ENCODE measurements at regions not wholly inside any gene's neighbourhood (a gene's known extent, or its start where the extent isn't known, plus 50 kb on each side); places are given as distances from the start of the nearest gene placed in this dataset.

- no peak for TF ChIP-seq ZNF274 (IDR thresholded peaks at IDR 0.05; ENCODE audit: low read depth, low read length)
- no peak for TF ChIP-seq YY1 (IDR thresholded peaks at IDR 0.05; ENCODE audit: insufficient read depth, insufficient read length)
- TF ChIP-seq SUZ12 (IDR thresholded peaks at IDR 0.05; ENCODE audit: extremely low read depth, insufficient read depth, insufficient read length): no peak
These were observed 57.4 kb upstream of the NCOR2 start for GRCh38 chr12:124624823-124625222.
